Amniotic epithelial cell (primary cell): ENCODE measurements at regions not wholly inside any gene's neighbourhood (a gene's known extent, or its start where the extent isn't known, plus 50 kb on each side); places are given as distances from the start of the nearest gene placed in this dataset.
"Not testable (repeated sequence)": the region's sequence is repeated elsewhere in the genome, so short reads cannot be mapped to it uniquely, and the experiment has no call there.

ENCODE experiments used
- DNase-seq: peaks from one replicate; pipeline ENCODE4 v3.0.0-alpha.2; 2010; ENCODE audit warnings: low read depth

- no peak for DNase-seq
Observed at GRCh38 chr9:135357863-135358551, 121.6 kb upstream of the PPP1R26 start.

- no peak for DNase-seq
Observed at GRCh38 chr9:135358552-135358940, 121.0 kb upstream of the PPP1R26 start.

- DNase-seq: no peak
Observed at GRCh38 chr9:135359764-135360163, 119.8 kb upstream of the PPP1R26 start.

- DNase-seq: no peak
Observed at GRCh38 chr9:135360617-135361016, 119.0 kb upstream of the PPP1R26 start.

GRCh38 chr9:135361668-135362067 lies 117.9 kb upstream of the PPP1R26 start:
- DNase-seq: not testable (repeated sequence)

- no peak for DNase-seq
Observed at GRCh38 chr9:135363596-135363995, 116.0 kb upstream of the PPP1R26 start.

- no peak for DNase-seq
Observed at GRCh38 chr9:135365013-135365768, 114.4 kb upstream of the PPP1R26 start.

GRCh38 chr9:135366104-135366503 lies 113.5 kb upstream of the PPP1R26 start:
- no peak for DNase-seq

- DNase-seq: no peak
Observed at GRCh38 chr9:135369412-135369990, 110.1 kb upstream of the PPP1R26 start.

GRCh38 chr9:135370411-135371375 lies 108.9 kb upstream of the PPP1R26 start:
- no peak for DNase-seq

- no peak for DNase-seq
Observed at GRCh38 chr9:135371535-135371934, 108.0 kb upstream of the PPP1R26 start.

- DNase-seq: no peak
Observed at GRCh38 chr9:135372036-135372435, 107.5 kb upstream of the PPP1R26 start.

- no peak for DNase-seq
Observed at GRCh38 chr9:135372501-135373008, 107.0 kb upstream of the PPP1R26 start.

GRCh38 chr9:135373151-135373685 lies 106.4 kb upstream of the PPP1R26 start:
- no peak for DNase-seq

- no peak for DNase-seq
Observed at GRCh38 chr9:135373820-135374219, 105.8 kb upstream of the PPP1R26 start.

- DNase-seq: no peak
Observed at GRCh38 chr9:135374591-135374990, 105.0 kb upstream of the PPP1R26 start.

- DNase-seq: no peak
Observed at GRCh38 chr9:135375001-135375400, 104.6 kb upstream of the PPP1R26 start.

GRCh38 chr9:135376511-135377265 lies 102.9 kb upstream of the PPP1R26 start:
- no peak for DNase-seq

- DNase-seq: no peak
Observed at GRCh38 chr9:135377431-135377830, 102.2 kb upstream of the PPP1R26 start.

- no peak for DNase-seq
Observed at GRCh38 chr9:135378751-135379150, 100.8 kb upstream of the PPP1R26 start.
